BLaER1 treated with 17β-estradiol and CSF1 and Interleukin-3, amounts not matched to agents 10 nM and 100 nM (cell line): ENCODE measurements at regions not wholly inside any gene's neighbourhood (a gene's known extent, or its start where the extent isn't known, plus 50 kb on each side); places are given as distances from the start of the nearest gene placed in this dataset.

Experiments
- H3K27ac ChIP-seq, 11 experiments: shearing (Covaris generic); formaldehyde crosslinking; 2 replicates each; pipeline ENCODE4 v1.8.1; 2022
- H3K27me3 ChIP-seq, 11 experiments: shearing (Covaris generic); formaldehyde crosslinking; 2 replicates each; pipeline ENCODE4 v1.8.1; 2022
- H3K36me3 ChIP-seq, 11 experiments: shearing (Covaris generic); formaldehyde crosslinking; 2 replicates each; pipeline ENCODE4 v1.8.1; 2022
- H3K4me1 ChIP-seq, 10 experiments: shearing (Covaris generic); formaldehyde crosslinking; 2 replicates each; pipeline ENCODE4 v1.8.1; 2022
- H3K4me2 ChIP-seq, 11 experiments: shearing (Covaris generic); formaldehyde crosslinking; 2 replicates each; pipeline ENCODE4 v1.8.1; 2022
- H3K4me3 ChIP-seq, 10 experiments: shearing (Covaris generic); formaldehyde crosslinking; 2 replicates each; pipeline ENCODE4 v1.8.1; 2022
- H3K9ac ChIP-seq, 11 experiments: shearing (Covaris generic); formaldehyde crosslinking; 2 replicates each; pipeline ENCODE4 v1.8.1; 2022
- H3K9me3 ChIP-seq, 11 experiments: shearing (Covaris generic); formaldehyde crosslinking; replicated peaks in 1 of 11; 2 replicates each; pipeline ENCODE4 v1.8.1; 2022
- H4K20me1 ChIP-seq, 11 experiments: shearing (Covaris generic); formaldehyde crosslinking; 2 replicates each; pipeline ENCODE4 v1.8.1; 2022
- Cebpa-rat ChIP-seq, 11 experiments: shearing (Covaris generic); IDR thresholded peaks; 2 replicates each; pipeline ENCODE4 v1.8.1; 2022

- H3K9me3 ChIP-seq: no peaks in the 10 kb centered on the region
- H3K4me3 ChIP-seq: no peak overlapping the region
- H4K20me1 ChIP-seq: no peaks in the 10 kb centered on the region
- H3K4me2 ChIP-seq: no peak overlapping the region; a peak in 1 of 22 replicates
- H3K27me3 ChIP-seq: no peaks in the 10 kb centered on the region
- H3K36me3 ChIP-seq: no peaks in the 10 kb centered on the region
- H3K4me1 ChIP-seq: peaks cover 0 to 6% (median 0%) of the 10 kb centered on the region in 10 experiments; a peak in 1 of 20 replicates
- no peak for TF ChIP-seq Cebpa-rat (IDR thresholded peaks at IDR 0.05)
- H3K27ac ChIP-seq: 0 out of 22 replicates have a peak overlapping the region, but pooled peaks of 1 of the 11 experiments have one; percentile 8
- no peak overlapping the region; a peak in 1 of 22 replicates for H3K9ac ChIP-seq
Measured at GRCh38 chr4:12723849-12724447, 760.2 kb downstream of the RAB28 start.

- Histone ChIP-seq H3K27ac (no peak overlapping the region), H3K27me3 (no peaks in the 10 kb centered on the region), H4K20me1 (no peaks in the 10 kb centered on the region), H3K9ac (no peak overlapping the region), H3K4me1 (no peaks in the 10 kb centered on the region), H3K4me2 (no peak overlapping the region), H3K4me3 (no peak overlapping the region), H3K36me3 (no peaks in the 10 kb centered on the region), H3K9me3 (0 out of 22 replicates have a peak, but pooled peaks cover 0 to 4% (median 0%) of the 10 kb centered on the region in 11 experiments)
- TF ChIP-seq Cebpa-rat (IDR thresholded peaks at IDR 0.05): no peak
Measured at GRCh38 chr4:12716896-12717295, 767.2 kb downstream of the RAB28 start.

GRCh38 chr4:12712648-12713339 lies 771.3 kb downstream of the RAB28 start:
- Histone ChIP-seq H3K27me3 (no peaks in the 10 kb centered on the region), H4K20me1 (no peaks in the 10 kb centered on the region), H3K9ac (no peak overlapping the region), H3K4me3 (no peak overlapping the region), H3K9me3 (0 out of 22 replicates have a peak, but pooled peaks cover 0 to 4% (median 0%) of the 10 kb centered on the region in 11 experiments), H3K4me1 (no peaks in the 10 kb centered on the region), H3K4me2 (no peak overlapping the region), H3K27ac (no peak overlapping the region), H3K36me3 (no peaks in the 10 kb centered on the region)
- TF ChIP-seq Cebpa-rat (IDR thresholded peaks at IDR 0.05): no peak

GRCh38 chr4:12707381-12708175 lies 776.6 kb downstream of the RAB28 start:
- H3K36me3 ChIP-seq: no peaks in the 10 kb centered on the region
- H3K9me3 ChIP-seq: 0 out of 22 replicates have a peak, but pooled peaks cover 0 to under 1% (median 0%) of the 10 kb centered on the region in 11 experiments
- TF ChIP-seq Cebpa-rat (IDR thresholded peaks at IDR 0.05): no peak
- no peak overlapping the region for H3K27ac ChIP-seq
- H3K9ac ChIP-seq: no peak overlapping the region
- H3K4me2 ChIP-seq: no peak overlapping the region
- H3K4me3 ChIP-seq: no peak overlapping the region
- H4K20me1 ChIP-seq: no peaks in the 10 kb centered on the region
- H3K4me1 ChIP-seq: peaks cover 0 to 9% (median 7%) of the 10 kb centered on the region in 10 experiments; a peak in 11 of 20 replicates
- H3K27me3 ChIP-seq: no peaks in the 10 kb centered on the region

GRCh38 chr4:12703036-12703435 lies 781.1 kb downstream of the RAB28 start:
- H3K27ac ChIP-seq: no peak overlapping the region
- H3K27me3 ChIP-seq: no peaks in the 10 kb centered on the region
- no peak overlapping the region for H3K9ac ChIP-seq
- no peaks in the 10 kb centered on the region for H3K36me3 ChIP-seq
- H3K4me1 ChIP-seq: peaks cover 0 to 16% (median 11%) of the 10 kb centered on the region in 10 experiments; a peak in 11 of 20 replicates
- H3K4me2 ChIP-seq: peak overlapping the region in 7 of 11 experiments; percentile 23 to 61 (median 49); a peak in 10 of 22 replicates
- TF ChIP-seq Cebpa-rat (IDR thresholded peaks at IDR 0.05): no peak
- no peak overlapping the region for H3K4me3 ChIP-seq
- peaks cover 0 to 4% (median 0%) of the 10 kb centered on the region in 11 experiments; a peak in 1 of 22 replicates for H3K9me3 ChIP-seq
- no peaks in the 10 kb centered on the region for H4K20me1 ChIP-seq

- H4K20me1 ChIP-seq: no peaks in the 10 kb centered on the region
- no peaks in the 10 kb centered on the region for H3K36me3 ChIP-seq
- no peak overlapping the region for H3K27ac ChIP-seq
- H3K27me3 ChIP-seq: no peaks in the 10 kb centered on the region
- H3K9me3 ChIP-seq: peaks cover 0 to 4% (median 0%) of the 10 kb centered on the region in 11 experiments; a peak in 1 of 22 replicates
- H3K4me3 ChIP-seq: no peak overlapping the region
- no peak for TF ChIP-seq Cebpa-rat (IDR thresholded peaks at IDR 0.05)
- no peak overlapping the region for H3K4me2 ChIP-seq
- no peak overlapping the region for H3K9ac ChIP-seq
- H3K4me1 ChIP-seq: peaks cover 0 to 16% (median 11%) of the 10 kb centered on the region in 10 experiments; a peak in 11 of 20 replicates
Measured at GRCh38 chr4:12701384-12701783, 782.8 kb downstream of the RAB28 start.

- H3K27ac ChIP-seq: no peak overlapping the region
- no peak overlapping the region for H3K9ac ChIP-seq
- no peak overlapping the region for H3K4me3 ChIP-seq
- peaks cover 0 to 12% (median 8%) of the 10 kb centered on the region in 10 experiments; a peak in 11 of 20 replicates for H3K4me1 ChIP-seq
- H4K20me1 ChIP-seq: no peaks in the 10 kb centered on the region
- no peaks in the 10 kb centered on the region for H3K36me3 ChIP-seq
- H3K4me2 ChIP-seq: no peak overlapping the region
- peaks cover 0 to 4% (median 0%) of the 10 kb centered on the region in 11 experiments; a peak in 1 of 22 replicates for H3K9me3 ChIP-seq
- no peak for TF ChIP-seq Cebpa-rat (IDR thresholded peaks at IDR 0.05)
- H3K27me3 ChIP-seq: no peaks in the 10 kb centered on the region
Measured at GRCh38 chr4:12697970-12698369, 786.2 kb downstream of the RAB28 start.

GRCh38 chr4:12692815-12693214 lies 791.3 kb downstream of the RAB28 start:
- TF ChIP-seq Cebpa-rat (IDR thresholded peaks at IDR 0.05): no peak
- Histone ChIP-seq H3K27ac (no peak overlapping the region), H3K4me3 (no peak overlapping the region), H3K36me3 (no peaks in the 10 kb centered on the region), H3K4me1 (no peaks in the 10 kb centered on the region), H4K20me1 (no peaks in the 10 kb centered on the region), H3K9ac (no peak overlapping the region), H3K4me2 (no peak overlapping the region), H3K9me3 (no peaks in the 10 kb centered on the region), H3K27me3 (no peaks in the 10 kb centered on the region)

- Histone ChIP-seq H3K9ac (no peak overlapping the region), H3K9me3 (no peaks in the 10 kb centered on the region), H3K4me1 (no peaks in the 10 kb centered on the region), H3K4me2 (no peak overlapping the region), H4K20me1 (no peaks in the 10 kb centered on the region), H3K36me3 (no peaks in the 10 kb centered on the region), H3K27me3 (no peaks in the 10 kb centered on the region), H3K4me3 (no peak overlapping the region), H3K27ac (no peak overlapping the region)
- TF ChIP-seq Cebpa-rat (IDR thresholded peaks at IDR 0.05): no peak
Measured at GRCh38 chr4:12691168-12691567, 793.0 kb downstream of the RAB28 start.
